DND-41 (cell line): ENCODE measurements at regions not wholly inside any gene's neighbourhood (a gene's known extent, or its start where the extent isn't known, plus 50 kb on each side); places are given as distances from the start of the nearest gene placed in this dataset.

ENCODE experiments used
- EZH2 ChIP-seq: IDR thresholded peaks from 3 replicates; pipeline ENCODE4 v1.6.1; 2012; ENCODE audit warnings: borderline replicate concordance, low read depth, mild to moderate bottlenecking, moderate library complexity, low read length, inconsistent platforms; ENCODE audit not compliant: severe bottlenecking
- TF ChIP-seq, protein P1 (sequence below): IDR thresholded peaks from 2 replicates; pipeline ENCODE4 v1.5.1; 2012; ENCODE audit warnings: borderline replicate concordance, low read length, moderate library complexity, mild to moderate bottlenecking; ENCODE audit not compliant: poor library complexity, severe bottlenecking; ENCODE audit errors: extremely low read depth

DNA sequence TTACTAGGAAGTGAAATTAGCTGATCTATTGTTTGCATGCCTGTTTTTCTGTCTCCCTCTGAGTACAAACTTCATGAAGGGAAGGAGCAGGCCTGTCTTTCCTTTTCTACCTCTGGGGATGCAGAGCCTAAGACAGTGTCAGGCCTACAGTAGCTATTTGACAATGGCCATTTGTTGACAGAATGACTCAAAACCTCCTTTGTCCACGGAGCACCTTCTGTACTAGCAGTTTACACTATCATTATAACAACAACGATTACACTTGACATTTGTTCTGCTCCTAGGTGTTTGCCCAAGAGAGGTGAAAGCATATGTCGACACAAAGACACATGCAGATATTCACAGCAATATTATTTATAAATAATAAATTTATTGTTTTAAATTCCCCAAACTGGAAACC lies 132.3 kb upstream of the IRX3 start:
- TF ChIP-seq, protein P1, sequence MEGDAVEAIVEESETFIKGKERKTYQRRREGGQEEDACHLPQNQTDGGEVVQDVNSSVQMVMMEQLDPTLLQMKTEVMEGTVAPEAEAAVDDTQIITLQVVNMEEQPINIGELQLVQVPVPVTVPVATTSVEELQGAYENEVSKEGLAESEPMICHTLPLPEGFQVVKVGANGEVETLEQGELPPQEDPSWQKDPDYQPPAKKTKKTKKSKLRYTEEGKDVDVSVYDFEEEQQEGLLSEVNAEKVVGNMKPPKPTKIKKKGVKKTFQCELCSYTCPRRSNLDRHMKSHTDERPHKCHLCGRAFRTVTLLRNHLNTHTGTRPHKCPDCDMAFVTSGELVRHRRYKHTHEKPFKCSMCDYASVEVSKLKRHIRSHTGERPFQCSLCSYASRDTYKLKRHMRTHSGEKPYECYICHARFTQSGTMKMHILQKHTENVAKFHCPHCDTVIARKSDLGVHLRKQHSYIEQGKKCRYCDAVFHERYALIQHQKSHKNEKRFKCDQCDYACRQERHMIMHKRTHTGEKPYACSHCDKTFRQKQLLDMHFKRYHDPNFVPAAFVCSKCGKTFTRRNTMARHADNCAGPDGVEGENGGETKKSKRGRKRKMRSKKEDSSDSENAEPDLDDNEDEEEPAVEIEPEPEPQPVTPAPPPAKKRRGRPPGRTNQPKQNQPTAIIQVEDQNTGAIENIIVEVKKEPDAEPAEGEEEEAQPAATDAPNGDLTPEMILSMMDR = no peak
- no peak for TF ChIP-seq EZH2
